NCI-H526 treated with DMSO at 0.1 percent for 48 hours (cell line): ENCODE measurements at regions not wholly inside any gene's neighbourhood (a gene's known extent, or its start where the extent isn't known, plus 50 kb on each side); places are given as distances from the start of the nearest gene placed in this dataset.
"Not testable (repeated sequence)": the region's sequence is repeated elsewhere in the genome, so short reads cannot be mapped to it uniquely, and the experiment has no call there.

Source experiments
- DNase-seq: peaks from one replicate; lab custom pipeline; 2025; lab: John Stamatoyannopoulos, UW

- DNase-seq, result no peak
These were observed 702.7 kb downstream of the EPHA7 start for GRCh38 chr6:92716638-92717037.

- DNase-seq, result no peak
These were observed 703.4 kb downstream of the EPHA7 start for GRCh38 chr6:92715991-92716390.

GRCh38 chr6:92714346-92714745, 705.0 kb downstream of the EPHA7 start:
- DNase-seq, result no peak

- DNase-seq, result no peak
These were observed 709.3 kb downstream of the EPHA7 start for GRCh38 chr6:92710048-92710447.

GRCh38 chr6:92708945-92709344, 710.4 kb downstream of the EPHA7 start:
- DNase-seq, result no peak

GRCh38 chr6:92708270-92708669, 711.1 kb downstream of the EPHA7 start:
- DNase-seq, result no peak

- DNase-seq, result no peak
These were observed 712.4 kb downstream of the EPHA7 start for GRCh38 chr6:92706976-92707375.

GRCh38 chr6:92701425-92702096, 717.8 kb downstream of the EPHA7 start:
- no peak for DNase-seq

- DNase-seq, result no peak
These were observed 718.9 kb downstream of the EPHA7 start for GRCh38 chr6:92700411-92700810.

GRCh38 chr6:92690997-92691599, 728.3 kb downstream of the EPHA7 start:
- DNase-seq, result no peak

- DNase-seq, result no peak
These were observed 731.0 kb downstream of the EPHA7 start for GRCh38 chr6:92688342-92688741.

GRCh38 chr6:92687278-92687677, 732.1 kb downstream of the EPHA7 start:
- DNase-seq, result no peak

- no peak for DNase-seq
These were observed 735.0 kb downstream of the EPHA7 start for GRCh38 chr6:92684386-92684785.

- DNase-seq, result no peak
These were observed 735.6 kb downstream of the EPHA7 start for GRCh38 chr6:92683748-92684147.

GRCh38 chr6:92682516-92683398, 736.6 kb downstream of the EPHA7 start:
- no peak for DNase-seq

- DNase-seq, result peak; percentile 60
These were observed 738.0 kb downstream of the EPHA7 start for GRCh38 chr6:92681401-92681800.

- DNase-seq, result not testable (repeated sequence)
These were observed 747.9 kb downstream of the EPHA7 start for GRCh38 chr6:92671462-92671861.

- DNase-seq, result no peak
These were observed 751.5 kb downstream of the EPHA7 start for GRCh38 chr6:92667843-92668242.

- DNase-seq, result no peak
These were observed 770.8 kb downstream of the EPHA7 start for GRCh38 chr6:92648364-92649086.

GRCh38 chr6:92647630-92648029, 771.7 kb downstream of the EPHA7 start:
- no peak for DNase-seq

GRCh38 chr6:92644104-92644791, 775.1 kb downstream of the EPHA7 start:
- DNase-seq, result peak; percentile 37
